ENCODE measurements at regions not wholly inside any gene's neighbourhood (a gene's known extent, or its start where the extent isn't known, plus 50 kb on each side); places are given as distances from the start of the nearest gene placed in this dataset.

- TF ChIP-seq MYC (IDR thresholded peaks at IDR 0.05; ENCODE audit: borderline replicate concordance, low read length), result no peak
- TF ChIP-seq, protein P1, sequence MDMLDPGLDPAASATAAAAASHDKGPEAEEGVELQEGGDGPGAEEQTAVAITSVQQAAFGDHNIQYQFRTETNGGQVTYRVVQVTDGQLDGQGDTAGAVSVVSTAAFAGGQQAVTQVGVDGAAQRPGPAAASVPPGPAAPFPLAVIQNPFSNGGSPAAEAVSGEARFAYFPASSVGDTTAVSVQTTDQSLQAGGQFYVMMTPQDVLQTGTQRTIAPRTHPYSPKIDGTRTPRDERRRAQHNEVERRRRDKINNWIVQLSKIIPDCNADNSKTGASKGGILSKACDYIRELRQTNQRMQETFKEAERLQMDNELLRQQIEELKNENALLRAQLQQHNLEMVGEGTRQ (IDR thresholded peaks at IDR 0.05), result no peak
- TF ChIP-seq POLR2A (IDR thresholded peaks at IDR 0.05; ENCODE audit: low read length), result no peak
- no peak for TF ChIP-seq CTCF (IDR thresholded peaks at IDR 0.05)
- TF ChIP-seq, protein P2, sequence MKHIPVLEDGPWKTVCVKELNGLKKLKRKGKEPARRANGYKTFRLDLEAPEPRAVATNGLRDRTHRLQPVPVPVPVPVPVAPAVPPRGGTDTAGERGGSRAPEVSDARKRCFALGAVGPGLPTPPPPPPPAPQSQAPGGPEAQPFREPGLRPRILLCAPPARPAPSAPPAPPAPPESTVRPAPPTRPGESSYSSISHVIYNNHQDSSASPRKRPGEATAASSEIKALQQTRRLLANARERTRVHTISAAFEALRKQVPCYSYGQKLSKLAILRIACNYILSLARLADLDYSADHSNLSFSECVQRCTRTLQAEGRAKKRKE (CRISPR knock-in tag; IDR thresholded peaks at IDR 0.05; ENCODE audit: low read depth), result no peak
- TF ChIP-seq JUNB (IDR thresholded peaks at IDR 0.05), result no peak
- no peak for TF ChIP-seq ZNF302 (CRISPR knock-in tag; IDR thresholded peaks at IDR 0.05)
These were observed 70.0 kb upstream of the PAX7 start for GRCh38 chr1:18560692-18561091.

Measured in A549 (cell line).